GM21515 (cell line): ENCODE measurements at regions not wholly inside any gene's neighbourhood (a gene's known extent, or its start where the extent isn't known, plus 50 kb on each side); places are given as distances from the start of the nearest gene placed in this dataset.
"Not testable (repeated sequence)": the region's sequence is repeated elsewhere in the genome, so short reads cannot be mapped to it uniquely, and the experiment has no call there.

Experiments used
- ATAC-seq: cut with Tn5 transposase; IDR thresholded peaks from one replicate; pipeline ENCODE4 v1.9.1; 2021; ENCODE audit not compliant: unreplicated experiment

DNA sequence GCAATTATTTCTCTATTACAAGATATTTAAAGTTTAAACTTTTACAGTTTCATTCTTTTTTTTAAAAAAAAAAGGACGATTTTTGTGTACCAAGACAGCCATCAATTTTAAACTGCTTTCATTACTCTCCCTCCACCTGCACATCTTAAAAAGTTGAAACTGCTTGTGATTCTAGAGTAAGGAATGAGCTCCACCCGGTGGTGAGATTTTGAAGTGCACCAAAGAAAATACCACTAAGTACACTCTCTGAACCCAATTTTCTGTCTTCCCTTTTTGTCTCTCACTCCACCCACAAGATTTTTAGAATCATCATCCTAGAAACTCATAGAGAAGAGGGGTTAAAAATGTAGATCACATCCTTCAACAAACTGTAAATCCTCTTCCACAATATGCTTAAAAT is 91.3 kb upstream of the WDR44 start:
- no peak for ATAC-seq

DNA sequence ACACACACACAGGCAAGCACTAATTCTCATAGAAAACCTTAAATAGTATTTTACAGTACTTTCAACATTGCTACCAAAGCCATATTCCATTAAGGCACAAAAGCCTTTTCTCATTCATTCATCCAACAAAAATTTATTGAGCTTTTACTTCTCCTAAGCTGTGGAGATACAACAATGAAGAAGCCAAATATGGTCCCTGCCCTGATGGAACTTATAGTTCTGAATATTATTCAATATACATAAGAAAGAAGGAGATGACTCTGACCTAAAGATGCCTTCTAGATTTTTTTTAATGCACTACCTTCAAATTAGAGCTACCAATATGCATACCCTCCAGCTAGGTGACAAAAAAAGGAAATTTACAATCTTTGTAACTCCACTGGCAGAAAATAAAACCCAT is 90.0 kb upstream of the WDR44 start:
- no peak for ATAC-seq

DNA sequence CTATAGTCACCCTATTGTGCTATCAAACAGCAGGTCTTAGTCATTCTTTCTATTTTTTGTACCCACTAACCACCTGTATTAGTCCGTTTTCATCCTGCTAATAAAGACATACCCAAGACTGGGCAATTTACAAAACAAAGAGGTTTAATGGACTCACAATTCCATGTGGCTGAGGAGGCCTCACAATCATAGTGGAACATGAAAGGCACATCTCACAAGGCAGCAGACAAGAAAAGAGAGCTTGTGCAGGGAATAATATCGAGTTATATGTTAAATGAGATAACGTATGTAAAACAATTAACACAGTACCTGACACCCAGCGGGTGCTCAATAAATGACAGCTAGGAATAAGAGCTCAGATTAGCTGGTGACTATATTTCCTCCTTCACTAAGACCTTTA is 88.1 kb upstream of the WDR44 start:
- ATAC-seq: no peak

DNA sequence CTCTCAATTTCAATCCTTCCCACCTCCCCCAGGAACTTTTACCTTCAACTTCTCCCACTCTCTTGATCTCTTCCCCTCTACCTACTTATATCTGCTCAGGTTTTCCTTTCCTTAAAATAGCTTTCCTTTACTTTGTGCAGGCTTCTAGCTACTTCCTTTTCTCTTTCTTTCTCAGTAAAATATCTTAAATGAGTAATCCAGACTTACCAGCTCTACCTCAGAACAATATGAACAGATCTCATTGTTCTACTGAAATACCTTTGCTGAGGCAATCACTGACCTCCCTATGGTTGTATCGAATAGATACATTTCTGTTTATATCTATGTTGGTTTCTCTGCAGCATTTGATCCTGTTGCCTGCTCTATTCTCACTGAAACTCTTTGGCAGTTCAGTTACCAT is 86.7 kb upstream of the WDR44 start:
- ATAC-seq: no peak

DNA sequence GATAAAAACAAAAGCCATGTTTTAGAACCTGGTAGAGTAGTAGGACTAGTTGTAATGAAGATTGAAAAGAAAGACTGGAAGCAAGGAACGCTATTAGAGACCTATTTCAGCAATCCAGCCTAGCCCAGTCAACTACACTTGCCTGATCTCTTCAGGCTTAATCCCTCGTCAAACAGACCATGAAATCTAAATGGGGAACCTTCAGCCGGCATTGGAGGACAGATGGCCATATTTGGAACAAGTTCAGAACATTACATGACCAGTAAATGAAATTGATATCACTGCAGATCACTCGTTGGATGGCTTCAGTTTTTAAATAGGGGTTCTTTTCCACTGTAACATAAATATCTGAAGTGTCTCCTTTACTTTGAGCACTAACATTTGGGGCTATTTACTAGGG is 84.8 kb upstream of the WDR44 start:
- ATAC-seq: no peak

DNA sequence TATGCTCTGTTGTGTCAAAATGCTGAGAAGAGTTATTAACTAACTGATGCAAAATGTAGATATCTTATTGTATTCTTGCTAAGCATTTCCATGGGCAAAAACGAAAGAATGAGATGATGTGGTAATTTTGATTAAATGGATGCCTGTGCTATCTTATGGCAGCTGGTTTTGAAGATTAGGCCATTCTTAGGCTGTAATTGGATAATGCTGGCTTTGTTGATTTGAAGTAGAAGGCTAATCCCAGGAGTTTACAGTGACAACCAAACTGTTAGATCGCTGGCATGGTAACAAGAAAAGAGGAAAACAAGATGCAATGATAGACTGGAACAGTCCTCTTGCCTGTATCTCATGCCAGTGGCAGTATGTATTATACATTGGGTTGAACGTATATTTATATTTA is 74.1 kb upstream of the WDR44 start:
- no peak for ATAC-seq

DNA sequence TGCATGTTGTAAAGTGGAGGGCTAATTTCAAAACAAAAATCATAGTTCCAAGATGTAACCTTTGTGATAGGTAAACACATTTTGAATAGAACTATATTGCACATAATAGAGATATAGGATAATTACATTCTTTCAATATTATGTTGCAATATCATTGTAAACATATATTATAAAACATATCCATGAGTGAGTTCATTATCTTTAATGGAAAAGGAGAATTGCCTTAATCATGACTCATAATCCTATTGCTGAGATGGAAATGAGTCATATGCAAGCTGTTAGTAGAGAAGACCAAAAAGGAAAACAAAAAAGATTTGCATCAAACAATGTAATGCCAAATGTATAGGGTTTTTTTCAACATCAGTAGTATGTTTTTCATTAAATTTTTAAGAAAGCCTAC is 73.7 kb upstream of the WDR44 start:
- no peak for ATAC-seq

DNA sequence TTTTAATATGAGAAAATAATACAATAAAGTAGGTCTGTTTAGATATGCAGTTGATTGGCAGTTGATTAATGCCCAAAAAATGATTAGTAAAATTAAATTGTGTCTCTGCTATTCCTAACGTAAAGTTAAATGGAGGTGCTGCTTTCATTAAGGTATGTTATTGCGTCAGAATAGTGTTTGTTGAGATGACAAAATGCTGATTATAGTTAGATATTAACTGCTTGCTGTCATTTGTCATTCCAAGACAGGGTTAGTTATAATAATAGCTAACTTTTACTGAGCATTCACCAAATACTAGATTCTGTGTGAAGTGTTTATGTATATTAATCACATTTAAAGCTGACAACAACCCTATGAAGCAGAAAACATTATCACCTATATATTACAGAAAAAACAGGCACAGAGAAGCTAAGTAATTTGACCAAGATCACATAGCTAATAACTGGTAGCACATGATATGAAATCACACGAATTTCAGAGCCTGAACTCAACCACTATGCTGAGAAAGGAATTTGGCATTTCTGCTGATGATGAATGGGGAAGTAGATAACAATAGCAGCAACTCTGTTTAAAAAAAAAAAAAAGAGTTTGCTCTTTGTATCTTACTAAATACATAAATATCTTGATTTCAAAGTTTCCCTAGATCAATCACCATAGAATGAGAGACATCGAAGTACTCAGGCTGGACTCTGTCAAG is 59.7 kb upstream of the WDR44 start:
- no peak for ATAC-seq

DNA sequence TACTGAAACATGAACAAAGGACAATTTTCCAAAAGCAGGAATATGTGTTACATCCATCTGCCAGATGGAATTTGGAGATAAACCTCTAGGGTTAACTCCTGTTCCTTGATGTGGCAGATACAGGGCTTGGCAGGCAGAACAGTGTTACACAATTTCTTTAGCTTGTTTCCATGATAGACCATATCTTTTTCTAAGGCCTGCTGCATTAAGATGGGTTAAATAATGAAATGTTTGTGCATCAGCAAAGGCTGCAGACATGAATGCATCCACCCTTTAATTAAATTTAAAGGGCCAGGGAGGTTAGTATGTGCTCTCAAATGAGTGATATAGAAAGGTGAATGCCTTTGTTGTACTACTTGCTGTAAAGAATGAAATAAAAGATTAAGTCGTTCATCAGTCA is 50.1 kb upstream of the WDR44 start:
- ATAC-seq: not testable (repeated sequence)
